OCI-LY7 (cell line): ENCODE measurements at regions not wholly inside any gene's neighbourhood (a gene's known extent, or its start where the extent isn't known, plus 50 kb on each side); places are given as distances from the start of the nearest gene placed in this dataset.

Source experiments
- CTCF ChIP-seq: fragments of 200-600 bp; sonication (generic); conservative IDR thresholded peaks from 2 replicates; pipeline ENCODE4 v1.5.1; 2014; ENCODE audit warnings: mild to moderate bottlenecking, antibody characterized with exemption, low read length, moderate library complexity, mixed read lengths
- EZH2phosphoT487 ChIP-seq: fragments of 200-600 bp; sonication (generic); IDR thresholded peaks from 2 replicates; pipeline ENCODE4 v1.6.1; 2018; ENCODE audit warnings: low read depth, borderline replicate concordance, mild to moderate bottlenecking, mixed run types, antibody characterized with exemption, low read length, moderate library complexity, mixed read lengths

- TF ChIP-seq CTCF = no peak
- no peak for TF ChIP-seq EZH2phosphoT487
Observed at GRCh38 chr4:170775851-170776250, 686.1 kb upstream of the AADAT start.
